Esophagus squamous epithelium (tissue), 4 donors: ENCODE measurements at regions not wholly inside any gene's neighbourhood (a gene's known extent, or its start where the extent isn't known, plus 50 kb on each side); places are given as distances from the start of the nearest gene placed in this dataset.

ENCODE experiments used
- CTCF ChIP-seq, 6 experiments: fragments of 450-650 bp in 4 of 6; fragments of 200-600 bp in 2 of 6; sonication (generic) in 2 of 6; IDR thresholded peaks; one replicate each; pipeline ENCODE4 v1.5.1; 2016 to 2019; ENCODE audit warnings: antibody characterized with exemption in 6 of 6, mild to moderate bottlenecking in 4 of 6, moderate library complexity in 4 of 6
- POLR2A ChIP-seq, 4 donors: fragments of 450-650 bp; IDR thresholded peaks; one replicate each; pipeline ENCODE4 v1.6.1; 2017; ENCODE audit warnings: antibody characterized with exemption in 4 of 4, mild to moderate bottlenecking in 4 of 4, moderate library complexity in 3 of 4

GRCh38 chr2:21276163-21276562 is 152.4 kb downstream of the TDRD15 start:
- no peak for TF ChIP-seq POLR2A (IDR thresholded peaks at IDR 0.05)
- TF ChIP-seq CTCF (IDR thresholded peaks at IDR 0.05): no peak
